ENCODE measurements at regions not wholly inside any gene's neighbourhood (a gene's known extent, or its start where the extent isn't known, plus 50 kb on each side); places are given as distances from the start of the nearest gene placed in this dataset.

DNA sequence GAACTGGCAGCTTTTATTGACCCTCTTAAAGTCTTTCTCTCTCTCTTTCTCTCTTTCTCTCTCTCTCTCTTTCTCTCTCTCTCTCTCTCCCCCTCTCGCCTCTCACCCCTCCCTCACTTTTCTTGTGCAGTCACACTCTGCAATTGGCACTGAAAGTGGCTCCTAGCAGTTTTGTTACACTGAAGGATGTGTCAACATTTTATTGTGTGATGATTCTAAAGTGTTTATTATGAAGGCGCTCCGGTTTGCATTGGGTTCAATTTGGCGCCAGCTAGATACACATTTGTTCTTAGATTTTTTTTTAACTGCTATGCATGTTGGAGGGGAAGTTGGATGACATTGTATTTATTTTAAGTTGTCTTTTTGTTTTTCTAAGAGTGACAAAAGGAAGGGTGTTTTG, 64.0 kb upstream of the CHRM3 start:
- TF ChIP-seq, protein P1, sequence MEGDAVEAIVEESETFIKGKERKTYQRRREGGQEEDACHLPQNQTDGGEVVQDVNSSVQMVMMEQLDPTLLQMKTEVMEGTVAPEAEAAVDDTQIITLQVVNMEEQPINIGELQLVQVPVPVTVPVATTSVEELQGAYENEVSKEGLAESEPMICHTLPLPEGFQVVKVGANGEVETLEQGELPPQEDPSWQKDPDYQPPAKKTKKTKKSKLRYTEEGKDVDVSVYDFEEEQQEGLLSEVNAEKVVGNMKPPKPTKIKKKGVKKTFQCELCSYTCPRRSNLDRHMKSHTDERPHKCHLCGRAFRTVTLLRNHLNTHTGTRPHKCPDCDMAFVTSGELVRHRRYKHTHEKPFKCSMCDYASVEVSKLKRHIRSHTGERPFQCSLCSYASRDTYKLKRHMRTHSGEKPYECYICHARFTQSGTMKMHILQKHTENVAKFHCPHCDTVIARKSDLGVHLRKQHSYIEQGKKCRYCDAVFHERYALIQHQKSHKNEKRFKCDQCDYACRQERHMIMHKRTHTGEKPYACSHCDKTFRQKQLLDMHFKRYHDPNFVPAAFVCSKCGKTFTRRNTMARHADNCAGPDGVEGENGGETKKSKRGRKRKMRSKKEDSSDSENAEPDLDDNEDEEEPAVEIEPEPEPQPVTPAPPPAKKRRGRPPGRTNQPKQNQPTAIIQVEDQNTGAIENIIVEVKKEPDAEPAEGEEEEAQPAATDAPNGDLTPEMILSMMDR (IDR thresholded peaks at IDR 0.05): no peak
- H3K9me3 ChIP-seq: no peaks in the 10 kb centered on the region
- H3K4me3 ChIP-seq (ENCODE audit: low read depth in 1 of 2, low read length in 1 of 2): no peak overlapping the region
- H3K4me1 ChIP-seq (ENCODE audit: control insufficient read depth in 1 of 2, insufficient read depth in 1 of 2, low read depth in 1 of 2, low read length in 1 of 2): no peaks in the 10 kb centered on the region
- H3K36me3 ChIP-seq: no peaks in the 10 kb centered on the region
- no peaks in the 10 kb centered on the region for H3K27me3 ChIP-seq
- H3K27ac ChIP-seq: no peak overlapping the region

DNA sequence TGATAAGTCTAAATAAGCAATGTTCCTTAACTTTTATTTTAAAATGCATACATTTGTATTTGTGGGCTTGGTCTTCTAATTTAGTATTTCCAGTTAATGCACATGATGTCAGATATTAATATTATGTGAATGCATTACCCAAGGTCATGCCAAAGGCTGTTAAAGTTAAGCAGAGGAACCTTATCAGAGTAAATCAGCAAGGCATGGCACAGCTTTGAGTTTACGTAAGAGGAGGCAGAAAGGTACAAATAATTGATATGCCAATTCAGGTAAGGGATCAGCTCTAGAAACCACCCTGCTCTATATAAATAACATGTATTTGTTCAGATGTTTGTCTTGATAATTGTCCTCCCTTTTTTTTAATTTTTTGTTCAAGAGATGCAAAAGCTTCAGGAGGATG, 64.5 kb upstream of the CHRM3 start:
- Histone ChIP-seq H3K36me3 (no peaks in the 10 kb centered on the region), H3K27ac (no peak overlapping the region), H3K4me1 (ENCODE audit: control insufficient read depth in 1 of 2, insufficient read depth in 1 of 2, low read depth in 1 of 2, low read length in 1 of 2) (no peaks in the 10 kb centered on the region), H3K9me3 (no peaks in the 10 kb centered on the region), H3K4me3 (ENCODE audit: low read depth in 1 of 2, low read length in 1 of 2) (no peak overlapping the region), H3K27me3 (no peaks in the 10 kb centered on the region)
- TF ChIP-seq, protein P1 (IDR thresholded peaks at IDR 0.05): no peak

DNA sequence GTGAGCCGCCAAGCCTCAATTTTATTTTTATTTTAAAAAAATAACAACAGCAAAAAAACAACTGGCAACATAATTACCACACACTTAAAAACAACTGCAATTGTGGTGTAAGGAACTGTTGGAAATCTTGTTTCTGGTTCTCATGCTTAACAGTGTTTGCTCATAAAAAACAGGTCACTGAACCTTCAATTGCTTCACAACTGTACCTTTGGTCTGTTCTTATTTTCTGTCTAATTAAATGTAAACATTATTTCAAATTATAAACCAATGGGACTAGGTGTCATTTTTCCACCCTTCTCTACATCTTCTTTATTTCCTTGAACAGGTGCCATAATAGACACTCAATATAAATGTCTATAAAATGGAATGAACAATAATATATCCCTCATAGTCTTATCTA, 68.4 kb upstream of the CHRM3 start:
- Histone ChIP-seq H3K27ac (no peak overlapping the region), H3K4me3 (ENCODE audit: low read depth in 1 of 2, low read length in 1 of 2) (no peak overlapping the region), H3K36me3 (no peaks in the 10 kb centered on the region), H3K27me3 (no peaks in the 10 kb centered on the region), H3K4me1 (ENCODE audit: control insufficient read depth in 1 of 2, insufficient read depth in 1 of 2, low read depth in 1 of 2, low read length in 1 of 2) (no peaks in the 10 kb centered on the region), H3K9me3 (no peaks in the 10 kb centered on the region)
- TF ChIP-seq, protein P1 (IDR thresholded peaks at IDR 0.05): no peak

DNA sequence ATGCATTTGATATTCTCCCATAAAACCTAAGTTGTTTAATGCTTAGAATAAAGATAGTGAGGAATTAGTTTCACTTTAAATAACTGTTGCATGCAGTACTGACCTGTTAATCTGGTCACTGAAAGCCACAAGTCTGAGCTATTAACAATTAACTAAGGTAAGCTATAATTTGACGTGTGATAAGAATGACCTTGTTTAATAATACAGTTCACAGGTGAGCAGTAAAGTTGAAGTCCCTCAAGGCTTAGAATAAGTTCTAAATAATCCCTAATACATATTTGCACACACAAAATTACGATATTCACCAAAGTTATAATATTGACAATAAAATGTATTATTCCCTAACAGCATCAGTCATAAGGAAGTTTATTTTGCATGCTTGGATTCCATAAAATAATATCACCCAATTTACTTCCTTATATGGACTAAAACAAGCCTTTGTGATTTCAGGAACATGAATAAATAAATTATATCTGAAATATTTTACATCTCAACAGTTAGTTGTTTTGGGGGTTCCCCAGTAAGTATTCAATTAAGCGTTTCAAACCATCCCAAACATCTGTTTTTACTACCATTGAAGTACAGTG, 70.6 kb upstream of the CHRM3 start:
- TF ChIP-seq, protein P1 (IDR thresholded peaks at IDR 0.05): no peak
- H3K9me3 ChIP-seq: no peaks in the 10 kb centered on the region
- no peaks in the 10 kb centered on the region for H3K4me1 ChIP-seq (ENCODE audit: control insufficient read depth in 1 of 2, insufficient read depth in 1 of 2, low read depth in 1 of 2, low read length in 1 of 2)
- H3K27ac ChIP-seq: no peak overlapping the region
- H3K36me3 ChIP-seq: no peaks in the 10 kb centered on the region
- no peaks in the 10 kb centered on the region for H3K27me3 ChIP-seq
- H3K4me3 ChIP-seq (ENCODE audit: low read depth in 1 of 2, low read length in 1 of 2): no peak overlapping the region

DNA sequence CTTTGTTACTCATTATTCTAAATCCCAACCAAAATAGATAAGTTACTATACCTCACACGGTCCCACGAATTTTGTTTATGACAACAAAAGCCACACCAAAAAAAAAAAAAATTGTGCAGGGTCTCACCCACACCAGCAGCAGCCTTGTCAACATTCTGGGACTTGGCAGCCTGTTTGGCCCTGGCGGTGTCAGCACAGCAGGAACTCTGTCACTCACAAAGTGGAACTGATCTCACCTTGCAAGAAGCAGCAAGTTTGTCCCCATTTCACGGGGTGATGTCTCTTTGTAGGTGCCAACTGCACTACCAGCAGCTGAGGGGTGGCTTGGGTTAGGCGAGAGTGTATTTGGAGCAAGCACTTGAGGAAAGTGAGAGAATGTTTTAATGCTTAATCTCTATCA, 75.0 kb upstream of the CHRM3 start:
- no peaks in the 10 kb centered on the region for H3K27me3 ChIP-seq
- H3K27ac ChIP-seq: no peak overlapping the region
- no peak overlapping the region for H3K4me3 ChIP-seq (ENCODE audit: low read depth in 1 of 2, low read length in 1 of 2)
- no peaks in the 10 kb centered on the region for H3K36me3 ChIP-seq
- no peaks in the 10 kb centered on the region for H3K9me3 ChIP-seq
- TF ChIP-seq, protein P1 (IDR thresholded peaks at IDR 0.05): no peak
- H3K4me1 ChIP-seq (ENCODE audit: control insufficient read depth in 1 of 2, insufficient read depth in 1 of 2, low read depth in 1 of 2, low read length in 1 of 2): no peaks in the 10 kb centered on the region

Data from neutrophil (primary cell).